ENCODE measurements at regions not wholly inside any gene's neighbourhood (a gene's known extent, or its start where the extent isn't known, plus 50 kb on each side); places are given as distances from the start of the nearest gene placed in this dataset.

DNA sequence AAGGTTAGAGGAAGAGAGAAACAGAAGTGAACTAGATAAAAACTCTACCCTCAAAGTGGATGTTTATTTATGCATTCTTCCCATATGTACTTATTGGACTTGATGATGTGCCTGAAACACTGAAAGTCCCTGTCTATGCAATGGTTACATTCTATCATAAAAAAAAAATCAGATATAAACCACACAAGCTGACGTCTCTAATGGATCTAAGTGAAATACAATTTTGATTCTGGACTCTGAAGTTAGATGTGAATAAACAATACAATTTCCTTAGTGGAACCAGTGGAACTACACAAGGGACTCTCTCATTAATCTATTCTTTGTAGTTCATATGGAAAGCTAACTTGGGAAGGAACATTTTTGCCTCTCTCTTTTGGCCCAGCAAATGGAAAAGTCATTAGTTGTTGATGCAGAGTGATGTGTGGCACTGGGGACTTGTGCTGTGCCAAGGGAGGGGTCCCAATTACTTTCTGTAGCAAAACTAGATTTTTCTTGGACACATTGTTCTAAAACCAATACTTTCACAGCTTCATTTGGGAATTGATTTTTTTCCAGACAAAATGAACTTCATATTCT is 376.8 kb downstream of the TRIB2 start:
- intact Hi-C loops (cut with micrococcal nuclease; ENCODE audit: unreplicated experiment) = no loop called here

DNA sequence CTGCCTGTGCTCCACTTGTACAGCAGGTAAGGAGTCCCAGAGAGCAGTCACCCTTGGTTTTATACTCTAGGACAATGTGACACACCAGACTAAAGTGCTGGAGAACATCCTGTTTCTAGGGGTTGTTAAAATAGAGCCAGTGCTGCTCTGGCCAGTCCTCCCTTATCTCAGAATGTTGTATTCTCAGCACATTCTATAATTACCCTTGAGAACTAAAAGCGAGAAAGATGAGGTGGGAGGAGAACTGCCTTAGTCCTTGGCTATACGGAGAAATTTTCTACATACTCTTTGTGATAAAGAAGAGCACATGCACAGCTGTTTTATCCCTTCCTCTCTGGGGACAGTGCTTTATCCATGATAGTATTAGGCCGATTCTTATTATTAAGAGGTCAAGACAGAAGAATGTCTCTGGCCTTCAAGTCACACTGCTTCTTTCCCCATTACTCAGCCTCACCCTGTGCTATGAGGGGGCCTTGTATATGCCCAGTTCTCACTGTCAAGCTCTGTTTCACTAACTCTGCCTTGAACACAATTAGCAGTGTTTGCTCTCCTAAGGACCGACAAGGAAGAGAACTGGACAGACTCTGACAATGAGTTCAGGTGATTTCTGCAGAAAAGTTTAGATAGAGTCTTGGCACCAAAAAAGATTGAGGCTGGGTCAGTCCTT is 385.8 kb downstream of the TRIB2 start:
- CTCF ChIA-PET (ENCODE audit: unreplicated experiment) = no interaction called here

More for the DNA sequence above, 376.8 kb downstream of the TRIB2 start:
- no peak overlapping the region for H3K4me2 ChIP-seq (ENCODE audit: low read length)
- H4K20me1 ChIP-seq (ENCODE audit: insufficient read depth, low read length) = no peaks in the 10 kb centered on the region
- H2AFZ ChIP-seq (ENCODE audit: low read length) = no peak overlapping the region
- no TSS peak for BruUV-seq (replicated peaks)
- ChIA-PET CTCF (ENCODE audit: unreplicated experiment) (no interaction called here), POLR2A (interaction anchor here (0.5 to 1.0 kb wide), 2 partner anchors 9 to 109 kb away, joined by 3 to 5 read pairs; no protein-coding TSS in a partner anchor)
- no peaks in the 10 kb centered on the region for H3K4me1 ChIP-seq (ENCODE audit: insufficient read depth, low read length, poor library complexity, severe bottlenecking)
- no peaks in the 10 kb centered on the region for H3K36me3 ChIP-seq (ENCODE audit: insufficient read depth, low read length)
- TF ChIP-seq, protein P1, sequence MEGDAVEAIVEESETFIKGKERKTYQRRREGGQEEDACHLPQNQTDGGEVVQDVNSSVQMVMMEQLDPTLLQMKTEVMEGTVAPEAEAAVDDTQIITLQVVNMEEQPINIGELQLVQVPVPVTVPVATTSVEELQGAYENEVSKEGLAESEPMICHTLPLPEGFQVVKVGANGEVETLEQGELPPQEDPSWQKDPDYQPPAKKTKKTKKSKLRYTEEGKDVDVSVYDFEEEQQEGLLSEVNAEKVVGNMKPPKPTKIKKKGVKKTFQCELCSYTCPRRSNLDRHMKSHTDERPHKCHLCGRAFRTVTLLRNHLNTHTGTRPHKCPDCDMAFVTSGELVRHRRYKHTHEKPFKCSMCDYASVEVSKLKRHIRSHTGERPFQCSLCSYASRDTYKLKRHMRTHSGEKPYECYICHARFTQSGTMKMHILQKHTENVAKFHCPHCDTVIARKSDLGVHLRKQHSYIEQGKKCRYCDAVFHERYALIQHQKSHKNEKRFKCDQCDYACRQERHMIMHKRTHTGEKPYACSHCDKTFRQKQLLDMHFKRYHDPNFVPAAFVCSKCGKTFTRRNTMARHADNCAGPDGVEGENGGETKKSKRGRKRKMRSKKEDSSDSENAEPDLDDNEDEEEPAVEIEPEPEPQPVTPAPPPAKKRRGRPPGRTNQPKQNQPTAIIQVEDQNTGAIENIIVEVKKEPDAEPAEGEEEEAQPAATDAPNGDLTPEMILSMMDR (conservative IDR thresholded peaks at IDR 0.05; ENCODE audit: low read length) = no peak
- TF ChIP-seq EZH2phosphoT487 (IDR thresholded peaks at IDR 0.05; ENCODE audit: borderline replicate concordance, low read depth, low read length) = no peak
- H3K4me3 ChIP-seq (ENCODE audit: low read depth, low read length, poor library complexity, severe bottlenecking) = no peak overlapping the region
- H3K27ac ChIP-seq (ENCODE audit: low read depth, low read length, poor library complexity, severe bottlenecking) = no peak overlapping the region
- H3K9me2 ChIP-seq (ENCODE audit: insufficient read depth, low read length) = no peaks in the 10 kb centered on the region
- no peaks in the 10 kb centered on the region for H3K79me2 ChIP-seq (ENCODE audit: insufficient read depth, low read depth, low read length)
- DNase-seq (ENCODE audit: low spot score) = no peak
- no peaks in the 10 kb centered on the region for H3K9me3 ChIP-seq (ENCODE audit: low read length)

More for the DNA sequence above, 385.8 kb downstream of the TRIB2 start:
- Histone ChIP-seq H4K20me1 (ENCODE audit: insufficient read depth, low read length) (no peaks in the 10 kb centered on the region), H3K27ac (ENCODE audit: low read depth, low read length, poor library complexity, severe bottlenecking) (no peak overlapping the region), H2AFZ (ENCODE audit: low read length) (no peak overlapping the region), H3K9me3 (ENCODE audit: low read length) (no peaks in the 10 kb centered on the region), H3K4me1 (ENCODE audit: insufficient read depth, low read length, poor library complexity, severe bottlenecking) (no peaks in the 10 kb centered on the region), H3K4me2 (ENCODE audit: low read length) (no peak overlapping the region), H3K36me3 (ENCODE audit: insufficient read depth, low read length) (no peaks in the 10 kb centered on the region), H3K79me2 (ENCODE audit: insufficient read depth, low read depth, low read length) (no peaks in the 10 kb centered on the region), H3K4me3 (ENCODE audit: low read depth, low read length, poor library complexity, severe bottlenecking) (no peak overlapping the region), H3K9me2 (ENCODE audit: insufficient read depth, low read length) (no peaks in the 10 kb centered on the region)
- TF ChIP-seq, protein P1 (conservative IDR thresholded peaks at IDR 0.05; ENCODE audit: low read length) = no peak
- no peak for TF ChIP-seq EZH2phosphoT487 (IDR thresholded peaks at IDR 0.05; ENCODE audit: borderline replicate concordance, low read depth, low read length)
- intact Hi-C loops (cut with micrococcal nuclease; ENCODE audit: unreplicated experiment) = no loop called here
- no peak for DNase-seq (ENCODE audit: low spot score)
- no TSS peak for BruUV-seq (replicated peaks)
- POLR2A ChIA-PET = no interaction called here
